ENCODE measurements at regions not wholly inside any gene's neighbourhood (a gene's known extent, or its start where the extent isn't known, plus 50 kb on each side); places are given as distances from the start of the nearest gene placed in this dataset.
"Not testable (repeated sequence)": the region's sequence is repeated elsewhere in the genome, so short reads cannot be mapped to it uniquely, and the experiment has no call there.

DNA sequence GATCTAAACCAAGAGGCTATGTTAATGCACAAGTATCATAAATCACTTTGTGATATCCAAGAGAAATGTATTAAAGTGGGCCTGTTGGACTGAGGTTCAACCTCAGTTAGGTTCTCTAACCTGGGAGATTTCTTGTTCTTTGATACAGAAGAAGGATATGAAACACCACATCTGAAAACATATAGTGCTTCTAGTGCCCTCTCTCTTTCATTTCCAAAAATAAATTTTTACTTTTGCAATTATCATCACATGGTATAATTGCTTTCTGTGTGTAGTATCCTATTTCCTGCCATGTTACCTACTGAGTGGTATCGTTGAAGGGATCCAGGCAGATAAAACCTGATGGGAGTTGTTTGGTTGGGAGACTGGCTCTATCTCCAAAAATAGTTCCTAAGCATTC lies 264.9 kb downstream of the CCER1 start:
- Mint-ChIP-seq H3K9me3 (ENCODE audit: unreplicated experiment) (no peaks in the 10 kb centered on the region), H3K4me1 (ENCODE audit: low read depth, unreplicated experiment) (no peaks in the 10 kb centered on the region), H3K36me3 (ENCODE audit: low read depth, unreplicated experiment) (no peaks in the 10 kb centered on the region), H3K27me3 (ENCODE audit: low read depth, unreplicated experiment) (no peaks in the 10 kb centered on the region), H3K4me3 (ENCODE audit: unreplicated experiment) (no peak overlapping the region), H3K27ac (ENCODE audit: unreplicated experiment) (no peak overlapping the region)
- Histone ChIP-seq H3K79me2 (ENCODE audit: insufficient read depth, low read length) (no peaks in the 10 kb centered on the region), H3K4me2 (ENCODE audit: low read length) (no peak overlapping the region), H3K36me3 (ENCODE audit: insufficient read depth, low read length) (no peaks in the 10 kb centered on the region), H3K4me3 (ENCODE audit: insufficient read depth, low read depth, low read length) (no peak overlapping the region), H3K9me3 (ENCODE audit: insufficient read depth, low read depth, low read length) (no peaks in the 10 kb centered on the region), H3K27me3 (ENCODE audit: insufficient read depth, low read length) (no peaks in the 10 kb centered on the region), H2AFZ (ENCODE audit: low read depth, low read length) (no peak overlapping the region), H3K4me1 (ENCODE audit: insufficient read depth, low read length) (no peaks in the 10 kb centered on the region), H4K20me1 (ENCODE audit: insufficient read depth, low read length) (no peaks in the 10 kb centered on the region), H3K27ac (ENCODE audit: low read depth, low read length) (no peak overlapping the region), H3K9ac (ENCODE audit: low read length) (no peak overlapping the region)
- no peak for FAIRE-seq
- DNase-seq (ENCODE audit: low read depth) = no peak
- no peak for TF ChIP-seq EZH2 (IDR thresholded peaks at IDR 0.05; ENCODE audit: insufficient read depth, low read length)
- TF ChIP-seq, protein P1, sequence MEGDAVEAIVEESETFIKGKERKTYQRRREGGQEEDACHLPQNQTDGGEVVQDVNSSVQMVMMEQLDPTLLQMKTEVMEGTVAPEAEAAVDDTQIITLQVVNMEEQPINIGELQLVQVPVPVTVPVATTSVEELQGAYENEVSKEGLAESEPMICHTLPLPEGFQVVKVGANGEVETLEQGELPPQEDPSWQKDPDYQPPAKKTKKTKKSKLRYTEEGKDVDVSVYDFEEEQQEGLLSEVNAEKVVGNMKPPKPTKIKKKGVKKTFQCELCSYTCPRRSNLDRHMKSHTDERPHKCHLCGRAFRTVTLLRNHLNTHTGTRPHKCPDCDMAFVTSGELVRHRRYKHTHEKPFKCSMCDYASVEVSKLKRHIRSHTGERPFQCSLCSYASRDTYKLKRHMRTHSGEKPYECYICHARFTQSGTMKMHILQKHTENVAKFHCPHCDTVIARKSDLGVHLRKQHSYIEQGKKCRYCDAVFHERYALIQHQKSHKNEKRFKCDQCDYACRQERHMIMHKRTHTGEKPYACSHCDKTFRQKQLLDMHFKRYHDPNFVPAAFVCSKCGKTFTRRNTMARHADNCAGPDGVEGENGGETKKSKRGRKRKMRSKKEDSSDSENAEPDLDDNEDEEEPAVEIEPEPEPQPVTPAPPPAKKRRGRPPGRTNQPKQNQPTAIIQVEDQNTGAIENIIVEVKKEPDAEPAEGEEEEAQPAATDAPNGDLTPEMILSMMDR (IDR thresholded peaks at IDR 0.05; ENCODE audit: insufficient read depth, low read depth, low read length) = no peak

DNA sequence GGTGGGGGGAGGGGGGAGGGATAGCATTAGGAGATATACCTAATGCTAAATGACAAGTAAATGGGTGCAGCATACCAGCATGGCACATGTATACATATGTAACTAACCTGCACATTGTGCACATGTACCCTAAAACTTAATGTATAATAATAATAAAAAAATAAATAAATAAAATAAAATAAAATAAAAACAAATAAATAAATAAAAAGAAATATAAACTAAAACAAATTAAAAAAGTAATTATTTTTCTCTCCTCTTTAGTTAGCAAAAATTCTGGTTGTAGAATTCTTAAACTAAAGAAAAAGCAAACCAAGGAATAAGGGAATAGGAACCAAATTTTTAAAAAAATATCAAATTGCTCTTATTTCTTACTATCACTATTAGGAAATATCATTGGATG lies 267.3 kb downstream of the CCER1 start:
- H3K36me3 Mint-ChIP-seq (ENCODE audit: low read depth, unreplicated experiment); H3K27ac ChIP-seq (ENCODE audit: low read depth, low read length); H2AFZ ChIP-seq (ENCODE audit: low read depth, low read length); H3K27me3 Mint-ChIP-seq (ENCODE audit: low read depth, unreplicated experiment); H3K36me3 ChIP-seq (ENCODE audit: insufficient read depth, low read length); H3K4me3 Mint-ChIP-seq (ENCODE audit: unreplicated experiment); H3K9ac ChIP-seq (ENCODE audit: low read length); H3K4me2 ChIP-seq (ENCODE audit: low read length); H3K27me3 ChIP-seq (ENCODE audit: insufficient read depth, low read length); FAIRE-seq; H4K20me1 ChIP-seq (ENCODE audit: insufficient read depth, low read length); H3K79me2 ChIP-seq (ENCODE audit: insufficient read depth, low read length); H3K4me3 ChIP-seq (ENCODE audit: insufficient read depth, low read depth, low read length); H3K4me1 Mint-ChIP-seq (ENCODE audit: low read depth, unreplicated experiment); DNase-seq (ENCODE audit: low read depth); H3K4me1 ChIP-seq (ENCODE audit: insufficient read depth, low read length); H3K9me3 Mint-ChIP-seq (ENCODE audit: unreplicated experiment); H3K27ac Mint-ChIP-seq (ENCODE audit: unreplicated experiment); H3K9me3 ChIP-seq (ENCODE audit: insufficient read depth, low read depth, low read length): not testable (repeated sequence)

GRCh38 chr12:90683871-90684270 lies 271.1 kb downstream of the CCER1 start:
- TF ChIP-seq, protein P1 (IDR thresholded peaks at IDR 0.05; ENCODE audit: insufficient read depth, low read depth, low read length) = no peak
- no peak for TF ChIP-seq EZH2 (IDR thresholded peaks at IDR 0.05; ENCODE audit: insufficient read depth, low read length)
- H3K9me3 ChIP-seq (ENCODE audit: insufficient read depth, low read depth, low read length) = no peaks in the 10 kb centered on the region
- H3K4me2 ChIP-seq (ENCODE audit: low read length) = no peak overlapping the region
- Mint-ChIP-seq H3K4me1 (ENCODE audit: low read depth, unreplicated experiment) (peaks cover 3% of the 10 kb centered on the region), H3K27ac (ENCODE audit: unreplicated experiment) (no peak overlapping the region), H3K36me3 (ENCODE audit: low read depth, unreplicated experiment) (no peaks in the 10 kb centered on the region), H3K9me3 (ENCODE audit: unreplicated experiment) (no peaks in the 10 kb centered on the region), H3K27me3 (ENCODE audit: low read depth, unreplicated experiment) (no peaks in the 10 kb centered on the region), H3K4me3 (ENCODE audit: unreplicated experiment) (no peak overlapping the region)
- H3K27me3 ChIP-seq (ENCODE audit: insufficient read depth, low read length) = no peaks in the 10 kb centered on the region
- no peak overlapping the region for H3K4me3 ChIP-seq (ENCODE audit: insufficient read depth, low read depth, low read length)
- no peak overlapping the region for H3K9ac ChIP-seq (ENCODE audit: low read length)
- no peak for FAIRE-seq
- peaks cover 7% of the 10 kb centered on the region for H3K4me1 ChIP-seq (ENCODE audit: insufficient read depth, low read length)
- no peak overlapping the region for H3K27ac ChIP-seq (ENCODE audit: low read depth, low read length)
- H2AFZ ChIP-seq (ENCODE audit: low read depth, low read length) = no peak overlapping the region
- H4K20me1 ChIP-seq (ENCODE audit: insufficient read depth, low read length) = no peaks in the 10 kb centered on the region
- DNase-seq (ENCODE audit: low read depth) = no peak
- H3K36me3 ChIP-seq (ENCODE audit: insufficient read depth, low read length) = no peaks in the 10 kb centered on the region
- H3K79me2 ChIP-seq (ENCODE audit: insufficient read depth, low read length) = no peaks in the 10 kb centered on the region
